Stimulated activated CD4-positive, alpha-beta T cell treated with anti-CD3 and anti-CD28 coated beads, Interleukin-15, amount 100 ng/mL, for 48 hours (primary cell): ENCODE measurements at regions not wholly inside any gene's neighbourhood (a gene's known extent, or its start where the extent isn't known, plus 50 kb on each side); places are given as distances from the start of the nearest gene placed in this dataset.
"Not testable (repeated sequence)": the region's sequence is repeated elsewhere in the genome, so short reads cannot be mapped to it uniquely, and the experiment has no call there.

ENCODE experiments used
- DNase-seq, 2 donors: peaks; one replicate each; pipeline ENCODE4 v3.0.0-alpha.2; 2020; ENCODE audit warnings: low read depth in 2 of 2

DNA sequence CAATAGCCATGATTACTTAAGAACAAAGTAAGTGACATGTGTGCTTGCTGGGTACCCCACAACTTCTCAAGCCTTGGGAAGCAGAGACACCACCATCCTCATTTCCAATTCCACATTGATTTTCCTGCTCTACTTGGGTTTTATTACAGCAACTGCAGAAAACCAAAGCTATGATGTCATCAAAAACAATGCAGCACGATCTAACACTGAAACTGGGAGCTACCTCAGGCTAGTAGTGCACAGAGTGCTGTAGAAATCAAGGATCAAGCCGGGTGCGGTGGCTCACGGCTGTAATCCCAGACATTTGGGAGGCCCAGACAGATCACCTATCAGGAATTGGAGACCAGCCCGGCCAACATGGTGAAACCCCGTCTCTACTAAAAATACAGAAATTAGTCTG, 174.4 kb upstream of the MSX2 start:
- no peak for DNase-seq

DNA sequence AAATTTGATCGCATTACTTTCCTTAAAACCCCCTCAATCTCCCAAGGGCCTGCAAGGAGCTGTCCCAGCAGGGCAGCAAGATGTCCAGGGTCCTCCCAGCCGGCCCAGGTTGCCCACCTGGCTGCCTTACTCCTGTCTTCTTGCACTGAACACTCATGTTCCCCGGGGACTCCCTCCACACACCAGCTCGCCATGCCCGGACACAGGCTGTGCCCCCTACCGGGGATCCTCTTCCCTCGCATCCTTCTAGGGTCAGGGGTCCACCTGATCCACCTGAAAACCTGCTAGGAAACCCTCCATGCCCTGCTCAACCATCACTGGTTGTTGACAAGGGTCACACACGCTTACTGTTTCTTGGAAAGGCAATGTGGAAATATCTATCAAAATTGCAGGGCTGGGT, 172.0 kb upstream of the MSX2 start:
- no peak for DNase-seq

DNA sequence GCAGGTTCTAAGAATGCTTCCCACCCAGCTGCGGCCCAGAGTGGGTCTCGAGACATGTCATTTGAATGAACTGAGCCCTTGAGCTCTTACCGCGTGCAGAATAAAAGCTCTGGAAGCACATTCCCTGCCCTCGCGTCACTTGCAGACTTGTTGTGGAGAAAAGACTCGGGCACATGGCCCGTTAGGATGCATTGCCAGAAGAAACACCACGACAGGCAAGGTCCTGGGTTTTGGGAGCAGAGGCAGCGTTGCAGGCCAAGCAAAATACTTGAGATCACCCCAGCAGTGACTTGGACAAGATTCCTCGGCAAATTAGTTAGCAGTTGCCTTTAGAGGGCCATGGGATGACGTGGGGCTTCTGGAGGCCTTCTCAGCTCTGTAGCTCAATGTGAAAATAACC, 170.8 kb upstream of the MSX2 start:
- DNase-seq = no peak

GRCh38 chr5:174555726-174556125, 168.7 kb upstream of the MSX2 start:
- DNase-seq = no peak

GRCh38 chr5:174556756-174557155, 167.6 kb upstream of the MSX2 start:
- DNase-seq = no peak

DNA sequence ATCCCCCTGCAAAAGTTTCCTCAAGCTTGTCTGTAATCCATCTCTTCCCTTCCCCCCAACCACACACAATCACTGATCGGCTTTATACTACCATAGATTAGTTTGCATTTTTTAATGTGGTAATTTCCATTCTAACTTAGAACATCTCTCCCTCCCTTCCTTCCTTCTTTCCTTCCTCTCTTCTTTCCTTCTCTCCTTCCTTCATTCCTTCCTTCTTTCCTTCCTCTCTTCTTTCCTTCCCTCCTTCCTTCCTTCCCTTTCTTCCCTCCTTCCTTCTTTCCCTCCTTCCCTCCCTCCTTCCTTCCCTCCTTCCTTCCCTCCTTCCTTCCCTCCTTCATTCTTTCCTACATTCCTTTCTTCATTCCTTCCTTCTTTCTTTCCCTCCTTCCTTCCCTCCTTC, 166.2 kb upstream of the MSX2 start:
- no peak for DNase-seq

GRCh38 chr5:174559141-174559540, 165.2 kb upstream of the MSX2 start:
- DNase-seq = no peak

- no peak for DNase-seq
Measured at GRCh38 chr5:174559566-174560090, 164.8 kb upstream of the MSX2 start.

GRCh38 chr5:174560861-174561260, 163.5 kb upstream of the MSX2 start:
- no peak for DNase-seq

GRCh38 chr5:174563040-174563439, 161.3 kb upstream of the MSX2 start:
- not testable (repeated sequence) for DNase-seq

GRCh38 chr5:174563899-174564298, 160.5 kb upstream of the MSX2 start:
- no peak for DNase-seq

DNA sequence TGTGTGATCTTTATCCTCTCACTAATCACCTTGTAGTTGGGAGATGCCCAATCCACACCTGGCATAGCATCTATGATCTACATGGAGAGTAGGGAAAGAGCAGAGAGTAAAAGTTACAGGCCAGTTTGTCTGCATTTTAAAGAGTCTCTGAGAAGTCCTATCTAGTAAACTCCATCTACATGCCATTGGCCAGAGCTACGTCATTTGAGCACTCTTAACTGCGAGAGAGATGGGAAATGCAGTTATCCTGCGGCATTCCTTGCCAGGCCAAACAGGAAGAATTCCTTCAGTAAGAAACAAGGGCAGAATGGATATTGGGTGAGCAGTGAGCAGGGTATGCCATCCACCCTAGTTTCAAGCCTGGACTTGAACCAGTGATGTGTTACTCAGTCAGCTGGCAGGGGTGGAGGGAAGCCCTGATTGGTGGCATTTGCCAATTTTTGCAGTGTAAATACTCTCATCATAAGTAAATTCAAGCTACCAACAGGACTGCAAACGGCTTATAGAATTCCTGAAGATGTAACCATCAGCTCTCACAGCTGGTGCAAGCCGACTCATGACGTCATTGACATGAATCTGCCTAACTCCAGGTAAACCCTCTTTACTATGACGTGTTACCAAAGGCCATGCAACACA, 156.8 kb upstream of the MSX2 start:
- no peak for DNase-seq

DNA sequence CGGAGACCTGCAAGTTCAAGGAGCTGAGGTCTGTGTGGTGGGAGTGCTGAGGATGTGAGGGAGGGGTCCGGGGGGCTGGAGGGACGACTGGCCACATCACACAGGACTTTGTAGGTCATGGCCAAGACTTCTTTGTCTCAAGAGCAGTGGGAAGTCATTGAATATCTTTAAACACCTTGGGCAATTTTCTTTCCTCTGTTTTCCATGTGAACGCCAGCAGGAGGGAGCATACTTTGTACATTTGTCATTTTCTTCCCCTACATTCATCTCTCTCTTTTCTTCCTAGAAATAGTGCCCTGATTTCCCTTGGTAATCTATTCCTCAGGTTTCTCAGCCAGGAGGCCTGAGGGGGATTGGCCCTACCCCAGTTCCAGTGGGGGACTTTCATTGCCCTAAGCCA, 153.7 kb upstream of the MSX2 start:
- no peak for DNase-seq

DNA sequence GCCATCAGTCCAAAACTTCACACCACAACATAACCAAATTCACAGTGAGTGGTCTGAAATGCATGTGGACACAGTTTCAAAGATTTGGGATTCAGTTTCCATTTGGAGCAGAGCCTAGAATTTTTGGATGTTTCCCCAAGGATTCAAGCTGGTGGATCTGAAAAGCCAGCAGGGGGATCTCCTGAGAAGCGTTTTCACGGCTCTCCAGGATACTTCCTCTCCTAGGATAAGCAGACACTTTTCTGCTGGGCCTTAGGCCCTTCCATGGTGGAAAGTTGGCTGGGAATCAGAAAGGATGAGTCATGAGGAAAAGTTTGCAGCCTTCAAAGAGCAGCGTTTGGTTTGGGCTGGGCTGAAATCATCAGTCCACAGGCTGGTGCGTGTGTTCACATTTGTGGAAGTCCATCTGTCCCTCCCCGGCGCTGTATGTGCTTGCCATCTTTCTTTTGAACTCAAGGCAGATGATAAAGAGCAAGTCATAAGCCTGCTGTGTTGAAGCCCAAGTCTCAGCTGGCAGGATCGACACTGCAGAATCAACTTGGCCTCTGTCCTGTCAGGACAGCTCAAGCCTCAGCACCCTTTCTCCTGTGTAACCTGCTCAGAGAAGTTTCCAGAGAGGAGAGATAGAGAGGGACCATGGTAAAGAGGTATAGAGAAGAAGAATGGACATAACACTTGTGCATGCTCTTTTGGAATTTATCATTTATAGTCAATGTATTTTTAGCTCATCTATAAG, 152.6 kb upstream of the MSX2 start:
- no peak for DNase-seq

GRCh38 chr5:174572591-174572990, 151.8 kb upstream of the MSX2 start:
- DNase-seq = no peak

GRCh38 chr5:174573221-174573994, 151.0 kb upstream of the MSX2 start:
- DNase-seq = no peak

DNA sequence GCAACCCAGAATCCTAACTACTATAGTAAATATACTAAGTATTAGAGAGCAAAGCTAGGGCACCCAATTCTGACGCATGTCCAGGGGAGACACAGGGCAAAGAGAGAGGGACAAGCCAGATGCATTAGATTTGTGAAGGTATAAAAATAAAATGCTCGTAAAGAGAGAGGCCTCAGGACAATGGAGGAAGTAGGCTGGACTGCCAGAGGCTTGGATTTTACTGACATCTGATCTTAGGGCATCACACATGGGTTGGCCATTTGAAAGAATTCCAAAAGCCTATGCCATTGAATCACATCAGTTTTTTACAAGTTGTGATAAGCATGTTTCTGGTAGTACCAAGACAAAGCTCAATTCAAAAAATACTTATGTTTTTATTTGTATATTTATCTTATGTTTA, 149.3 kb upstream of the MSX2 start:
- no peak for DNase-seq

GRCh38 chr5:174576042-174576441, 148.3 kb upstream of the MSX2 start:
- no peak for DNase-seq

- no peak for DNase-seq
Measured at GRCh38 chr5:174581479-174581878, 142.9 kb upstream of the MSX2 start.

- no peak for DNase-seq
Measured at GRCh38 chr5:174581894-174582293, 142.5 kb upstream of the MSX2 start.

DNA sequence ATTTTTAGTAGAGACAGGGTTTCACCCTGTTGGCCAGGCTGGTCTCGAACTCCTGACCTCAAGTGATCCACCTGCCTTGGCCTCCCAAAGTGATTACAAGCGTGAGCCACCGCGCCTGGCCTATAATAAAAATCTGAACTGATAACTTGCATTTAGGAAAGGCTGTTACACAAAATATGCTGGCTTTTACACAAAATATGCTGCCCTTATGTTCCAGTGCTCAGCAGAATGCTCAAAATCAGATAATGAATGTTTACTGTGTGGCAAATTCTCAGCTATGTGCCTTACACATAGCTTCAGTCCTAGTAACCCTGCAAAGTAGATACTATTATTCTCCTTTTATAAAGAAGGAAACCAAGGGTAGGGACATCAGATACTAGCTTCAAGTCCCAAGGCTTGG, 141.3 kb upstream of the MSX2 start:
- DNase-seq = no peak

DNA sequence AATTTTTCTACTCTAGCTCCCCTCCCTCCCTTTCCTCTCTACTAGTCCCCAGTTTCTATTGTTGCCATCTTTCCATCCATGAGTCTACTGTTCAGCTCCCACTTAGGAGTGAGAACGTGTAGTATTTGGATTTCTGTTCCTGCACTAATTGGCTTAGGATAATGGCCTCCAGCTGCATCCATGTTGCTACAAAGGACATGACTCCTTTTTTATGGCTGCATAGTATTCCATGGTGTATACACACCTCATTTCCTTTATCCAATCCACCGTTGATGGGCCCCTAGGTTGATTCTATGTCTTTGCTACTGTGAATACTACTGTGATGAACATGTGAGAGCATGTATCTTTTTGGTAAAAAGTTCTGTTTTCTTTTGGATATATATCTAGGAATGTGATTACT, 138.9 kb upstream of the MSX2 start:
- no peak for DNase-seq

GRCh38 chr5:174586163-174586562, 138.2 kb upstream of the MSX2 start:
- DNase-seq = not testable (repeated sequence)
